ENCODE measurements at regions not wholly inside any gene's neighbourhood (a gene's known extent, or its start where the extent isn't known, plus 50 kb on each side); places are given as distances from the start of the nearest gene placed in this dataset.
A peak's percentile ranks its signal among the peaks of the same experiment; 100 is the strongest.
"Not testable (repeated sequence)": the region's sequence is repeated elsewhere in the genome, so short reads cannot be mapped to it uniquely, and the experiment has no call there.

GRCh38 chr12:9543341-9543740 is 64.4 kb downstream of the KLRB1 start:
- DNase-seq (ENCODE audit: low read depth): not testable (repeated sequence)

GRCh38 chr12:9542827-9543226 is 64.9 kb downstream of the KLRB1 start:
- DNase-seq (ENCODE audit: low read depth): not testable (repeated sequence)

- not testable (repeated sequence) for DNase-seq (ENCODE audit: low read depth)
Measured at GRCh38 chr12:9515925-9516324, 91.8 kb downstream of the KLRB1 start.

- not testable (repeated sequence) for DNase-seq (ENCODE audit: low read depth)
Measured at GRCh38 chr12:9512695-9513094, 95.0 kb downstream of the KLRB1 start.

GRCh38 chr12:9510392-9511011 is 97.2 kb downstream of the KLRB1 start:
- DNase-seq (ENCODE audit: low read depth): not testable (repeated sequence)

GRCh38 chr12:9509464-9510161 is 98.1 kb downstream of the KLRB1 start:
- peak; percentile 54 for DNase-seq (ENCODE audit: low read depth)

GRCh38 chr12:9506746-9507145 is 101.0 kb downstream of the KLRB1 start:
- DNase-seq (ENCODE audit: low read depth): no peak

- DNase-seq (ENCODE audit: low read depth): not testable (repeated sequence)
Measured at GRCh38 chr12:9503384-9503783, 104.3 kb downstream of the KLRB1 start.

- DNase-seq (ENCODE audit: low read depth): not testable (repeated sequence)
Measured at GRCh38 chr12:9502845-9503244, 104.9 kb downstream of the KLRB1 start.

- DNase-seq (ENCODE audit: low read depth): not testable (repeated sequence)
Measured at GRCh38 chr12:9493325-9493724, 114.4 kb downstream of the KLRB1 start.

- not testable (repeated sequence) for DNase-seq (ENCODE audit: low read depth)
Measured at GRCh38 chr12:9481289-9481688, 126.4 kb downstream of the KLRB1 start.

GRCh38 chr12:9474197-9474596 is 133.5 kb downstream of the KLRB1 start:
- not testable (repeated sequence) for DNase-seq (ENCODE audit: low read depth)

- not testable (repeated sequence) for DNase-seq (ENCODE audit: low read depth)
Measured at GRCh38 chr12:9473638-9474037, 134.1 kb downstream of the KLRB1 start.

GRCh38 chr12:9471501-9471900 is 136.2 kb downstream of the KLRB1 start:
- DNase-seq (ENCODE audit: low read depth): not testable (repeated sequence)

GRCh38 chr12:9470367-9470766 is 137.3 kb downstream of the KLRB1 start:
- not testable (repeated sequence) for DNase-seq (ENCODE audit: low read depth)

- DNase-seq (ENCODE audit: low read depth): not testable (repeated sequence)
Measured at GRCh38 chr12:9469956-9470355, 137.8 kb downstream of the KLRB1 start.

GRCh38 chr12:9469463-9469862 is 138.3 kb downstream of the KLRB1 start:
- not testable (repeated sequence) for DNase-seq (ENCODE audit: low read depth)

GRCh38 chr12:9468998-9469397 is 138.7 kb downstream of the KLRB1 start:
- peak; percentile 18 for DNase-seq (ENCODE audit: low read depth)

GRCh38 chr12:9468144-9468543 is 139.6 kb downstream of the KLRB1 start:
- not testable (repeated sequence) for DNase-seq (ENCODE audit: low read depth)

- DNase-seq (ENCODE audit: low read depth): no peak
Measured at GRCh38 chr12:9464408-9464807, 143.3 kb downstream of the KLRB1 start.

GRCh38 chr12:9455516-9455915 is 152.2 kb downstream of the KLRB1 start:
- not testable (repeated sequence) for DNase-seq (ENCODE audit: low read depth)

- DNase-seq (ENCODE audit: low read depth): not testable (repeated sequence)
Measured at GRCh38 chr12:9454021-9454420, 153.7 kb downstream of the KLRB1 start.

GRCh38 chr12:9450127-9450567 is 157.6 kb downstream of the KLRB1 start:
- not testable (repeated sequence) for DNase-seq (ENCODE audit: low read depth)
